ENCODE measurements at regions not wholly inside any gene's neighbourhood (a gene's known extent, or its start where the extent isn't known, plus 50 kb on each side); places are given as distances from the start of the nearest gene placed in this dataset.

GRCh38 chr4:138401334-138401733 lies 159.2 kb upstream of the SLC7A11 start:
- peak; percentile 54 for DNase-seq (ENCODE audit: low read depth)
- H3K4me3 ChIP-seq (ENCODE audit: low read depth, low read length) = no peak overlapping the region
- no peak for TF ChIP-seq CTCF (conservative IDR thresholded peaks at IDR 0.05; ENCODE audit: low read depth, low read length)

GRCh38 chr4:138400543-138400942 lies 158.4 kb upstream of the SLC7A11 start:
- no peak overlapping the region for H3K4me3 ChIP-seq (ENCODE audit: low read depth, low read length)
- no peak for TF ChIP-seq CTCF (conservative IDR thresholded peaks at IDR 0.05; ENCODE audit: low read depth, low read length)
- peak; percentile 34 for DNase-seq (ENCODE audit: low read depth)

DNA sequence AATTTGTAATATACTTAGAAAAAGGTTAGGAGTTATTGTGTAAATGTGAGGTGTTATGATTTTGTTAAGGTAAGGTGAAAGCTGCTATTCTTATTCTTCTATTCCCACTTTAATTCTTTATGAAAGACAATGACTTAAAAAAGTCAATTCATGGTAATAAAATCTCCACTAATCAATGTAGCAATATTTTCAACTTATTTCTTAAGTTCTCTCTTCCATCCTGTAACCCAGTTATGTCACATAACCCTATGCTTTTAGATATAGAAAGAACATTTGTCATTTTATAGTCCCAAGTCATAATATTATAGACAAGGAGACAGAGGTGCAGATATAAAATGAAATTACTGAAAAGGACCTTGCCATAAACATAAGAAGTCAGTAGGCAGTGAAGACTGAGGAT lies 157.9 kb upstream of the SLC7A11 start:
- TF ChIP-seq CTCF (conservative IDR thresholded peaks at IDR 0.05; ENCODE audit: low read depth, low read length) = no peak
- DNase-seq (ENCODE audit: low read depth) = no peak
- no peak overlapping the region for H3K4me3 ChIP-seq (ENCODE audit: low read depth, low read length)

GRCh38 chr4:138399081-138399480 lies 156.9 kb upstream of the SLC7A11 start:
- H3K4me3 ChIP-seq (ENCODE audit: low read depth, low read length) = no peak overlapping the region
- no peak for DNase-seq (ENCODE audit: low read depth)
- no peak for TF ChIP-seq CTCF (conservative IDR thresholded peaks at IDR 0.05; ENCODE audit: low read depth, low read length)

DNA sequence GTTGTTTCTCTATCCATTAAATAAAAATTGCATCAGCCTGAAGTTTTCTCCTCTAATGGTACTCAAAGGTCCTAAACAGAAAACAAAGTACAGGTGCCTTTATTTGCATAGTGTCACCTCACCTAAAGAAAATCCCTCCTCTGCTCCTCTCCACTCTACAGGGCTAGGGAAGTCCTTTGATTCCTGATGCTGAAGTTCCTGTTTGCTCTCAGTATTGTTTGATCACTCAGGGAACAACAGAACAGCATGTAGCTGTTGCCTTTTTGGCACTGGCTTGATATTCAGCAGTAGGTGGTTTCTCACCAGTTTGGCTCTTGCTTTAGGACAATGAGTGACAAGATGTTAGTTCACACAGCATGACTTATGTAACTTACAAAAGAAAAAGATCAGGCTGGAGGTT lies 156.2 kb upstream of the SLC7A11 start:
- H3K4me3 ChIP-seq (ENCODE audit: low read depth, low read length) = no peak overlapping the region
- no peak for TF ChIP-seq CTCF (conservative IDR thresholded peaks at IDR 0.05; ENCODE audit: low read depth, low read length)
- peak; percentile 32 for DNase-seq (ENCODE audit: low read depth)

GRCh38 chr4:138393886-138394610 lies 151.9 kb upstream of the SLC7A11 start:
- H3K4me3 ChIP-seq (ENCODE audit: low read depth, low read length) = no peak overlapping the region
- no peak for TF ChIP-seq CTCF (conservative IDR thresholded peaks at IDR 0.05; ENCODE audit: low read depth, low read length)
- DNase-seq (ENCODE audit: low read depth) = no peak

GRCh38 chr4:138392751-138393308 lies 150.7 kb upstream of the SLC7A11 start:
- no peak overlapping the region for H3K4me3 ChIP-seq (ENCODE audit: low read depth, low read length)
- no peak for DNase-seq (ENCODE audit: low read depth)
- no peak for TF ChIP-seq CTCF (conservative IDR thresholded peaks at IDR 0.05; ENCODE audit: low read depth, low read length)

Measured in choroid plexus epithelial cell (primary cell).